Panc1 (cell line): ENCODE measurements at regions not wholly inside any gene's neighbourhood (a gene's known extent, or its start where the extent isn't known, plus 50 kb on each side); places are given as distances from the start of the nearest gene placed in this dataset.

Source experiments
- ATAC-seq: fragments of 200-7000 bp; cut with Tn5 transposase; 2 replicates; pipeline ENCODE4 v1.9.1; 2020; ENCODE audit warnings: mild to moderate bottlenecking, moderate library complexity
- BruUV-seq: library from RNA; stranded (reverse); fragments of 400-500 nt; replicated peaks from 2 replicates; lab custom pipeline; 2021; lab: Mats Ljungman, UMichigan
- CTCF ChIA-PET: fragments of 300-600 bp; sonication (Branson Sonifier 250); formaldehyde crosslinking; loops from one replicate; lab custom pipeline; 2022; ENCODE audit warnings: antibody characterized with exemption; lab: Charles Lee
- POLR2A ChIA-PET: fragments of 300-600 bp; sonication (Branson Sonifier 250); formaldehyde crosslinking; loops from one replicate; lab custom pipeline; 2022; ENCODE audit warnings: antibody characterized with exemption; lab: Charles Lee
- DNase-seq: peaks from one replicate; pipeline ENCODE4 v3.0.0-alpha.2; 2010; ENCODE audit warnings: low read depth, low spot score
- H3K27ac ChIP-seq: 2 replicates; pipeline ENCODE4 v1.5.1; 2011; ENCODE audit warnings: mild to moderate bottlenecking, low read length, inconsistent platforms
- H3K27me3 ChIP-seq: fragments of 200-500 bp; sonication (Bioruptor generic); 2 replicates; pipeline ENCODE4 v1.6.0; 2014; ENCODE audit warnings: low read length, inconsistent platforms; ENCODE audit not compliant: control insufficient read depth, insufficient read depth
- H3K36me3 ChIP-seq: fragments of 200-500 bp; sonication (Bioruptor generic); 2 replicates; pipeline ENCODE4 v1.5.1; 2014; ENCODE audit warnings: inconsistent platforms, mild to moderate bottlenecking, low read length, moderate library complexity; ENCODE audit not compliant: control insufficient read depth, insufficient read depth
- H3K4me1 ChIP-seq: 2 replicates; pipeline ENCODE4 v1.5.1; 2011; ENCODE audit warnings: inconsistent platforms, mild to moderate bottlenecking, low read length, moderate library complexity; ENCODE audit not compliant: control insufficient read depth, insufficient read depth
- H3K4me3 ChIP-seq, 2 experiments: 2 replicates each; pipeline ENCODE4 v1.5.1; 2011 to 2012; ENCODE audit warnings: low read depth in 2 of 2, low read length in 2 of 2, mild to moderate bottlenecking in 2 of 2, inconsistent platforms in 1 of 2, moderate library complexity in 1 of 2
- H3K9me3 ChIP-seq: fragments of 200-500 bp; sonication (Bioruptor generic); 2 replicates; pipeline ENCODE4 v1.5.1; 2014; ENCODE audit warnings: low read depth, mild to moderate bottlenecking, inconsistent platforms, low read length, moderate library complexity; ENCODE audit not compliant: control insufficient read depth, insufficient read depth
- POLR2AphosphoS5 ChIP-seq: IDR thresholded peaks from 2 replicates; pipeline ENCODE4 v1.6.1; 2012; ENCODE audit warnings: mild to moderate bottlenecking, low read depth, low read length, moderate library complexity
- REST ChIP-seq, 2 experiments: IDR thresholded peaks; 2 replicates each; pipeline ENCODE4 v1.6.1; 2011 to 2012; ENCODE audit warnings: low read depth in 2 of 2, control low read depth in 1 of 2, low read length in 1 of 2, mild to moderate bottlenecking in 1 of 2, moderate library complexity in 1 of 2; ENCODE audit not compliant: insufficient read depth in 1 of 2
- SIN3A ChIP-seq: IDR thresholded peaks from 2 replicates; pipeline ENCODE4 v1.6.1; 2012; ENCODE audit warnings: low read depth, mild to moderate bottlenecking, low read length, moderate library complexity, borderline replicate concordance; ENCODE audit not compliant: insufficient read depth
- TCF7L2 ChIP-seq: IDR thresholded peaks from 2 replicates; pipeline ENCODE4 v1.6.1; 2011; ENCODE audit warnings: mild to moderate bottlenecking, low read depth, low read length, inconsistent platforms
- in situ Hi-C: cut with HindIII; loops from 2 replicates; pipeline ENCODE4 v1.10.0; 2016; ENCODE audit warnings: low sequenced_read_pairs, low pct_unique_long_range_greater_than_20kb
- intact Hi-C: fragments of 100-400 bp; cut with micrococcal nuclease; formaldehyde crosslinking; loops from one replicate; pipeline ENCODE4 v1.10.0; 2022; ENCODE audit not compliant: unreplicated experiment
- TF ChIP-seq, protein P1 (sequence below): fragments of 450-650 bp; IDR thresholded peaks from 2 replicates; pipeline ENCODE4 v1.5.1; 2017; ENCODE audit warnings: mild to moderate bottlenecking

DNA sequence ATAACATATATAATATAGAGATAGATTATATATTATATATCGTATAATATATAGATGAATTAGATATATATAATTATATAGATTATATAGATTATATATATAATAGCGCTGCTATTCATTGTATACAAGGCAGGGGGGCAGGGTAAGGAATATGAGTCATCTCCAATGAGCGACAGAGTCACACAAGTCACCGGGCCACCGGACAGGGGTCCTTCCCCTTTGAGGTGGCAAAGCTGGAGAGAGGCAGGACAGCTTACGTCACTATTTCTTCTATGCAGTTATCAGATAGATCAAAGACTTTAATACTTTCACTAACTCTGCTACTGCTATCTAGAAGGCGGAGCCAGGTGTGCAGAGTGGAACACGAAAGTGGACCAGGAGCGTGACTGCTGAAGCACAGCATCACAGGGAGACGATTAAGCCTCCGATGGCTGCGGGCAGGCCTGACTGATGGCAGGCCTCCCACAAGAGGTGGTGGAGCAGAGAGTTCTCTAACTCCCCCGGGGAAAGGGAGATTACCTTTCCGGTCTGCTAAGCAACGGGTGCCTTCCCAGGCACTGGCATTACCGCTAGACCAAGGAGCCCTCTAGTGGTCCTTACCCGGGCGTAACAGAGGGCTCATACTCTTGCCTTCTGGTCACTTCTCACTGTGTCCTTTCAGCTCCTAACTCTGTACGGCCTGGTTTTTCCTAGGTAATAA, 2154.7 kb downstream of the MRPL39 start:
- no TSS peak for BruUV-seq
- in situ Hi-C loops, result no loop called here

DNA sequence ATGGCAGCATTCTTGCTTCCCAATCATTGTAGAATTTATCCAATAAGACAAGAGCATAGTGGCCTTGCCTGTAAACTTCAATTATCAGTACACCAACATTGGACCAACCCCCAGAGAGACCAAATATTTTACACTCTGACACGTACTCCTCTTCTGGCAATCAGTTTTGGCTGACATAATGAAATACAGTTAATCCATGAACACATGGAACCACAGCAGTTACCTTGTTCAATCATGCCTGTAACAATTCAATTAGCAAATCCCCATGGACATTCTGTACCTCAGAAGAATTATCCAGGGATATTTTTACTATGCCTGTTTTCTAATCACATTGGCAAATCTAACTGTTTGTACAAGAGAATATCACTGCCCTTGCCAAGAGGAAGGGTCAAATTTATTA, 2162.0 kb downstream of the MRPL39 start:
- ChIA-PET CTCF (no interaction called here), POLR2A (no interaction called here)
- Histone ChIP-seq H3K4me3 (no peak overlapping the region), H3K4me1 (no peaks in the 10 kb centered on the region), H3K27ac (no peak overlapping the region), H3K9me3 (no peaks in the 10 kb centered on the region), H3K36me3 (no peaks in the 10 kb centered on the region), H3K27me3 (no peaks in the 10 kb centered on the region)
- in situ Hi-C loops, result no loop called here
- intact Hi-C loops, result no loop called here
- TF ChIP-seq REST (IDR thresholded peaks at IDR 0.05; ENCODE audit: insufficient read depth in 1 of 2, low read depth in 2 of 2, low read length in 1 of 2) (no peak), TCF7L2 (no peak), SIN3A (no peak), POLR2AphosphoS5 (no peak)
- TF ChIP-seq, protein P1, sequence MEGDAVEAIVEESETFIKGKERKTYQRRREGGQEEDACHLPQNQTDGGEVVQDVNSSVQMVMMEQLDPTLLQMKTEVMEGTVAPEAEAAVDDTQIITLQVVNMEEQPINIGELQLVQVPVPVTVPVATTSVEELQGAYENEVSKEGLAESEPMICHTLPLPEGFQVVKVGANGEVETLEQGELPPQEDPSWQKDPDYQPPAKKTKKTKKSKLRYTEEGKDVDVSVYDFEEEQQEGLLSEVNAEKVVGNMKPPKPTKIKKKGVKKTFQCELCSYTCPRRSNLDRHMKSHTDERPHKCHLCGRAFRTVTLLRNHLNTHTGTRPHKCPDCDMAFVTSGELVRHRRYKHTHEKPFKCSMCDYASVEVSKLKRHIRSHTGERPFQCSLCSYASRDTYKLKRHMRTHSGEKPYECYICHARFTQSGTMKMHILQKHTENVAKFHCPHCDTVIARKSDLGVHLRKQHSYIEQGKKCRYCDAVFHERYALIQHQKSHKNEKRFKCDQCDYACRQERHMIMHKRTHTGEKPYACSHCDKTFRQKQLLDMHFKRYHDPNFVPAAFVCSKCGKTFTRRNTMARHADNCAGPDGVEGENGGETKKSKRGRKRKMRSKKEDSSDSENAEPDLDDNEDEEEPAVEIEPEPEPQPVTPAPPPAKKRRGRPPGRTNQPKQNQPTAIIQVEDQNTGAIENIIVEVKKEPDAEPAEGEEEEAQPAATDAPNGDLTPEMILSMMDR, result no peak
- no peak for DNase-seq
- no peak for ATAC-seq
- no TSS peak for BruUV-seq

More for the DNA sequence above, 2154.7 kb downstream of the MRPL39 start:
- ChIA-PET POLR2A (no interaction called here), CTCF (no interaction called here)
- Histone ChIP-seq H3K27ac (no peak overlapping the region), H3K27me3 (no peaks in the 10 kb centered on the region), H3K4me3 (peak overlapping the region; percentile 34 to 44), H3K4me1 (no peaks in the 10 kb centered on the region), H3K9me3 (no peaks in the 10 kb centered on the region), H3K36me3 (no peaks in the 10 kb centered on the region)
- ATAC-seq, result peak; percentile 97
- peak; percentile 13 for DNase-seq
- TF ChIP-seq REST (IDR thresholded peaks at IDR 0.05; ENCODE audit: insufficient read depth in 1 of 2, low read depth in 2 of 2, low read length in 1 of 2) (no peak), SIN3A (no peak)
- TF ChIP-seq, protein P1, result peak; percentile 61
- intact Hi-C loops, result no loop called here
